ENCODE measurements at regions not wholly inside any gene's neighbourhood (a gene's known extent, or its start where the extent isn't known, plus 50 kb on each side); places are given as distances from the start of the nearest gene placed in this dataset.

DNA sequence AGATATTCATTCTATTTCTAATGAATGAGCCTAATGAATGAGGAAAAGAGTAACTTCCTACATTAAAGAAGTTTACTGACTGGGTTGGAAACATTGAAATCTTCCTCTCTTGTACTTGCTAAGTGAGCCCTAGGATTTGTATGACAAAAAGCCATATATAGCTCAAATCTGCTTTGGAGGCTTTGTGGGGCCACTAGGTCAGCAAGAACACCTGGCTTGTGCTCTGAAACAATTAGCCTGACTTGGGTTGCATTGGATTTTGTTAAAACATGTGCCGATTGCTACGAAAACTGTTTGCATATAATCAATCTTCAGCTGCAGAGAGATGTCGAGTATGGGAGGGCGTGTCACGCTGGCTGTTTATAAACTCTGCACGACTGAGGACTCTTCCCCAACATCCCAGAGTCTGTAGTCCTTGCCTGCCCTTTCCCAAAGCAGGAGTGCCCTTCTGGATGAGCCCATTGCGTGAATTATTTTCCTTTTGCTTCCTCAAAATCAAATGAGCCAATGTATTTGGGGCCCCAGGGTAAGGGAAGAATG is 684.8 kb downstream of the DHX35 start:
- TF ChIP-seq POLR2AphosphoS5 (IDR thresholded peaks at IDR 0.05; ENCODE audit: low read depth) (no peak), EZH2phosphoT487 (IDR thresholded peaks at IDR 0.05; ENCODE audit: unreplicated experiment) (no peak), CREB1 (CRISPR knock-in tag; IDR thresholded peaks at IDR 0.05; ENCODE audit: low read depth) (no peak)
- TF ChIP-seq, protein P1, sequence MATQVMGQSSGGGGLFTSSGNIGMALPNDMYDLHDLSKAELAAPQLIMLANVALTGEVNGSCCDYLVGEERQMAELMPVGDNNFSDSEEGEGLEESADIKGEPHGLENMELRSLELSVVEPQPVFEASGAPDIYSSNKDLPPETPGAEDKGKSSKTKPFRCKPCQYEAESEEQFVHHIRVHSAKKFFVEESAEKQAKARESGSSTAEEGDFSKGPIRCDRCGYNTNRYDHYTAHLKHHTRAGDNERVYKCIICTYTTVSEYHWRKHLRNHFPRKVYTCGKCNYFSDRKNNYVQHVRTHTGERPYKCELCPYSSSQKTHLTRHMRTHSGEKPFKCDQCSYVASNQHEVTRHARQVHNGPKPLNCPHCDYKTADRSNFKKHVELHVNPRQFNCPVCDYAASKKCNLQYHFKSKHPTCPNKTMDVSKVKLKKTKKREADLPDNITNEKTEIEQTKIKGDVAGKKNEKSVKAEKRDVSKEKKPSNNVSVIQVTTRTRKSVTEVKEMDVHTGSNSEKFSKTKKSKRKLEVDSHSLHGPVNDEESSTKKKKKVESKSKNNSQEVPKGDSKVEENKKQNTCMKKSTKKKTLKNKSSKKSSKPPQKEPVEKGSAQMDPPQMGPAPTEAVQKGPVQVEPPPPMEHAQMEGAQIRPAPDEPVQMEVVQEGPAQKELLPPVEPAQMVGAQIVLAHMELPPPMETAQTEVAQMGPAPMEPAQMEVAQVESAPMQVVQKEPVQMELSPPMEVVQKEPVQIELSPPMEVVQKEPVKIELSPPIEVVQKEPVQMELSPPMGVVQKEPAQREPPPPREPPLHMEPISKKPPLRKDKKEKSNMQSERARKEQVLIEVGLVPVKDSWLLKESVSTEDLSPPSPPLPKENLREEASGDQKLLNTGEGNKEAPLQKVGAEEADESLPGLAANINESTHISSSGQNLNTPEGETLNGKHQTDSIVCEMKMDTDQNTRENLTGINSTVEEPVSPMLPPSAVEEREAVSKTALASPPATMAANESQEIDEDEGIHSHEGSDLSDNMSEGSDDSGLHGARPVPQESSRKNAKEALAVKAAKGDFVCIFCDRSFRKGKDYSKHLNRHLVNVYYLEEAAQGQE (IDR thresholded peaks at IDR 0.05; ENCODE audit: unreplicated experiment), result no peak
